VCaP (cell line): ENCODE measurements at regions not wholly inside any gene's neighbourhood (a gene's known extent, or its start where the extent isn't known, plus 50 kb on each side); places are given as distances from the start of the nearest gene placed in this dataset.

Source experiments
- H3K27ac ChIP-seq: fragments of 450-650 bp; 2 replicates; pipeline ENCODE4 v1.5.1; 2017
- CTCF ChIP-seq: fragments of 450-650 bp; conservative IDR thresholded peaks from 2 replicates; pipeline ENCODE4 v1.5.1; 2017; ENCODE audit warnings: mild to moderate bottlenecking, moderate library complexity

- TF ChIP-seq CTCF: no peak
- no peak overlapping the region for H3K27ac ChIP-seq
These were observed 84.2 kb upstream of the FOXC1 start for GRCh38 chr6:1525364-1526038.

DNA sequence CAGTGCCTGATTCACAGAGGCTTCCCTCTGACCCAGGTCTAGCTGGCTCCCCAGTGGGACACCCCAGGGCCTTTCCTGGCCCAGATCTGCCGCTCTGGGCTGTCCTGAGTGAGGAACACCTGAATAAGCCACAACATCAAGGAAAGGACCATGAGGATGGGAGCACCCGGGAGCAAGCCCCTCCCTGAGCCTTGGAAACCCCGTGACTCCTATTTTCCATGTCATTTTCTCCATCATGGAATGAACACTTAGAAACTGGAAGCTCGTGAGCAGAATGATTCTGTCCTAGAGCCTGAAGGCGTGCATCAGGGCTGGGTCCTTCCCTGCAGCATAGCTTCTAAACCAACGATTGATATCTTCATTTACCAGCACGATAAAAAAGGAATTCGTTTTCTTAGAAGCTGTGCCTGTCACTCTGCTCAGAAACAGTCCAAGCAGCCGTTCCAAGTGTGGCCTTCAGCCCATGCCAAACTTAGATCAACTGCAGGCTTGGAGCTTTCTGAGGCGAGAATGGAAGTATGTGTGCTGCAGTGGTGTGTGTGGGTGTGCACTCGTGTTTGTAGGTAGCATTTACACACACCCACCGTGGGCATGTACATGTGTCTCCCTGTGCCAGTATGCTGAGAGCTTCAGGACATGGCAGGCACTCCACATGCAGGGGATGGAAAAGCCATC is 83.2 kb upstream of the FOXC1 start:
- H3K27ac ChIP-seq: no peak overlapping the region
- no peak for TF ChIP-seq CTCF

DNA sequence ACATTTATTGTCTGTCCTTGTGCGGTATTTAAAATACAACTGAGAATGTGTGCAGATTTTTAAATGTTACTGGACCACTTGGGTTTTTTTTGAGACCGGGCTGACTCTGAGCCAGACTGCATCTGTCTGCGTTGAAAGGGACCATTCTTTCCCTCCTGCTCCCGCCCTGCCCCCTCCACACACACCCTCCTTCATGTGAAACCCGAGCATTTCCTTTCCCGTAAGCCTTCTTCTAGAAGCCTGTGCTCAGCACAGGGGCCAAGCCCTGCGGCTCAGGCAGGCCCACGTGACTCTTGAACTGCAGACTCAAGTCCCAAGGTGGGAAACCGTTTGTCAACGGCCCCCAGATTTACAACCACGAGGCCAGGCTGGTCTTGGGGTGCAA is 82.7 kb upstream of the FOXC1 start:
- H3K27ac ChIP-seq: no peak overlapping the region
- no peak for TF ChIP-seq CTCF

- TF ChIP-seq CTCF: no peak
- H3K27ac ChIP-seq: no peak overlapping the region
These were observed 74.4 kb upstream of the FOXC1 start for GRCh38 chr6:1535295-1535694.

GRCh38 chr6:1536526-1537429 is 72.9 kb upstream of the FOXC1 start:
- no peak overlapping the region for H3K27ac ChIP-seq
- no peak for TF ChIP-seq CTCF

- no peak for TF ChIP-seq CTCF
- H3K27ac ChIP-seq: no peak overlapping the region
These were observed 71.3 kb upstream of the FOXC1 start for GRCh38 chr6:1538369-1538768.

GRCh38 chr6:1538810-1539478 is 70.8 kb upstream of the FOXC1 start:
- no peak for TF ChIP-seq CTCF
- no peak overlapping the region for H3K27ac ChIP-seq
